Activated naive CD4-positive, alpha-beta T cell treated with anti-CD3 and anti-CD28 coated beads for 36 hours (primary cell): ENCODE measurements at regions not wholly inside any gene's neighbourhood (a gene's known extent, or its start where the extent isn't known, plus 50 kb on each side); places are given as distances from the start of the nearest gene placed in this dataset.

ENCODE experiments used
- CTCF ChIA-PET: fragments of 350-600 bp; sonication (Branson Sonifier 250); formaldehyde crosslinking; loops from one replicate; lab custom pipeline; 2021; ENCODE audit warnings: antibody characterized with exemption; lab: Charles Lee
- DNase-seq: peaks from one replicate; pipeline ENCODE4 v3.0.0-alpha.2; 2020
- H3K27ac Mint-ChIP-seq: one replicate; pipeline ENCODE4 v1.8.0; 2021; ENCODE audit warnings: mild to moderate bottlenecking, mixed read lengths
- H3K27me3 Mint-ChIP-seq: one replicate; pipeline ENCODE4 v1.8.0; 2021; ENCODE audit warnings: low read depth, mixed read lengths
- H3K36me3 Mint-ChIP-seq: one replicate; pipeline ENCODE4 v1.8.0; 2021; ENCODE audit warnings: low read depth, mixed read lengths
- H3K4me1 Mint-ChIP-seq: one replicate; pipeline ENCODE4 v1.8.0; 2021; ENCODE audit warnings: low read depth, mixed read lengths
- H3K4me3 Mint-ChIP-seq: one replicate; pipeline ENCODE4 v1.8.0; 2021; ENCODE audit warnings: mild to moderate bottlenecking, moderate library complexity, mixed read lengths
- H3K9me3 Mint-ChIP-seq: one replicate; pipeline ENCODE4 v1.8.0; 2021; ENCODE audit warnings: mixed read lengths
- intact Hi-C: fragments of 100-400 bp; cut with micrococcal nuclease; formaldehyde crosslinking; loops from one replicate; pipeline ENCODE4 v1.15.1; 2023

GRCh38 chr1:218625393-218625792, 280.3 kb downstream of the TGFB2 start:
- H3K4me3 Mint-ChIP-seq: no peak overlapping the region
- CTCF ChIA-PET: no interaction called here
- no peaks in the 10 kb centered on the region for H3K27me3 Mint-ChIP-seq
- intact Hi-C loops: no loop called here
- no peaks in the 10 kb centered on the region for H3K4me1 Mint-ChIP-seq
- H3K27ac Mint-ChIP-seq: no peak overlapping the region
- no peaks in the 10 kb centered on the region for H3K36me3 Mint-ChIP-seq
- peaks cover 13% of the 10 kb centered on the region for H3K9me3 Mint-ChIP-seq
- no peak for DNase-seq

DNA sequence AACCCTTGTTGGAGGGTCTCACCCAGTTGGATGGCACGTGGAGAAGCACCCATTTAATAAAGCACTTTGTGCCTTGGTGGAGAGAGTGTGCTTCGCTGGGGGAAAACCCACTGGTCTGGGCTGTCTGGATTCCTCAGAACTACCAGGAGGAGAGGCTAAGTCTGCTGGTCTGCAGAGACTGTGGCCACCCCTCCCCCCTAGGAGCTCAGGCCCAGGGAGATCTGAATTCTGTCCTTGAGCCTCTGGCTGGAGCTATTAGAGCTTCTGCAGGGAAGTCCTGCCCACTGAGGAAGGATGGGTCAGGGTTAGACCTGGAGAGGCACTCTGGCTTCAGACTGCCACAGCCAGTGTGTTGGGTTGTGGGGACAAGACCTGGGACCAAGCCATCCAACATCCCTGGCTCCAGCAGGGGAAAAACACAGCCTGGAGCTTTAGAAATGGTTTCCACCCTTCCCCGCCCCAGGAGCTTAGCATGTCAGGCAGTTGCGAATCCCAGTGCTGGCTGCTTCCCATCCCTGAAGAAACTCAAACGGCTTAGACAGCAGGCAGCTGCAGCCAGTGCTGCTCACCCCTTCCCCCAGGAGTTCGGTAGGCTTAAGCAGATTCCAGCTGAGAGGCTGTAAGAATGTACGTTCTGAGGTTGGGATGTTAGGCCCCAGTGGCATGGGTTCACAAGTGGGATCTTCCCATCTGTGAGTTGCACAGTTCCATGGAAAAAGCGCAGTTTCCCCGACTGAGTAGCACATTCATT, 288.3 kb downstream of the TGFB2 start:
- no peaks in the 10 kb centered on the region for H3K27me3 Mint-ChIP-seq
- H3K27ac Mint-ChIP-seq: no peak overlapping the region
- H3K9me3 Mint-ChIP-seq: peaks cover 24% of the 10 kb centered on the region
- no peaks in the 10 kb centered on the region for H3K4me1 Mint-ChIP-seq
- intact Hi-C loops: no loop called here
- no peak for DNase-seq
- CTCF ChIA-PET: no interaction called here
- H3K36me3 Mint-ChIP-seq: no peaks in the 10 kb centered on the region
- no peak overlapping the region for H3K4me3 Mint-ChIP-seq

DNA sequence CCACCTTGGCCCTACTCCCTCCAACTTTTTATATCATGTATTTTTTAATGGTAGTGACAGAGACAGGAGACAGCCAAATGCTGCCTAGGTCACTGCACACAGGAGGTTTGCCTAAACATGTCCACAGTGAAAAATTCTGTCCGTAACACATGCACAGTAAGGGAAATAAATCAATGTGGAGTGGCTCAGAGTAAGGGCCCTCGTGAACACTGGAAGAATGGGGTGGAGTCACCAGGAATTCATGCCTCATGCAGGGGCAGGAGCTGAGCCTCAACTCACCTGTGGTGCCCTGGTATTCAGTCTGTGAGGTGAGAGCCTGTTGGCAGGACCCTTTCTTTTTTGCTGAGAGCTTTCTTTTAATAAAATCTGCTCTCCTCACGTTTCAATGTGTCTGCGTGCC, 289.1 kb downstream of the TGFB2 start:
- intact Hi-C loops: no loop called here
- no peaks in the 10 kb centered on the region for H3K36me3 Mint-ChIP-seq
- H3K27me3 Mint-ChIP-seq: no peaks in the 10 kb centered on the region
- H3K4me1 Mint-ChIP-seq: no peaks in the 10 kb centered on the region
- DNase-seq: no peak
- H3K9me3 Mint-ChIP-seq: peaks cover 21% of the 10 kb centered on the region
- no peak overlapping the region for H3K4me3 Mint-ChIP-seq
- no peak overlapping the region for H3K27ac Mint-ChIP-seq
- CTCF ChIA-PET: no interaction called here

DNA sequence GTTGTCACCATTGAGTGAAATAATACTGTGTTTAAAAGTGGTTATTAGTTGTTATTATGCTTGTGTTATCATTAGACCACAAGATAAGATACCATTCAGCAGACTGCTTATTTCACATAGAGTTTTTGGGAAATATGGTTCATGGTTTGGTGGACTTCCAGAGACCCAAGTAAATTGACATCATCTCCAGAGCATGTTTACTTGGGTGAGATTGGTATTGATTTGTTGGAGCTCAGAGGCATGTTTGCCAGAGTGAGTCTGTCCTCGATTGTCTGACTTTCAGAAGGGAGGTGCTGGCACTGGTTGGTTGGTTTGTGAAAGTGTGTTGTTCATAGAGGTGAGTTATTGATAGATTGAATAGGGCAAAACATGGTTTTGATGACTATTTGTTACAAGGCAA, 291.4 kb downstream of the TGFB2 start:
- CTCF ChIA-PET: no interaction called here
- Mint-ChIP-seq H3K27me3 (no peaks in the 10 kb centered on the region), H3K9me3 (peaks cover 9% of the 10 kb centered on the region), H3K4me1 (no peaks in the 10 kb centered on the region), H3K4me3 (no peak overlapping the region), H3K36me3 (no peaks in the 10 kb centered on the region), H3K27ac (no peak overlapping the region)
- intact Hi-C loops: no loop called here
- DNase-seq: no peak

GRCh38 chr1:218640173-218640572, 295.0 kb downstream of the TGFB2 start:
- intact Hi-C loops: no loop called here
- H3K36me3 Mint-ChIP-seq: no peaks in the 10 kb centered on the region
- H3K27ac Mint-ChIP-seq: no peak overlapping the region
- no peak for DNase-seq
- no peaks in the 10 kb centered on the region for H3K9me3 Mint-ChIP-seq
- H3K27me3 Mint-ChIP-seq: no peaks in the 10 kb centered on the region
- CTCF ChIA-PET: no interaction called here
- H3K4me3 Mint-ChIP-seq: no peak overlapping the region
- no peaks in the 10 kb centered on the region for H3K4me1 Mint-ChIP-seq

DNA sequence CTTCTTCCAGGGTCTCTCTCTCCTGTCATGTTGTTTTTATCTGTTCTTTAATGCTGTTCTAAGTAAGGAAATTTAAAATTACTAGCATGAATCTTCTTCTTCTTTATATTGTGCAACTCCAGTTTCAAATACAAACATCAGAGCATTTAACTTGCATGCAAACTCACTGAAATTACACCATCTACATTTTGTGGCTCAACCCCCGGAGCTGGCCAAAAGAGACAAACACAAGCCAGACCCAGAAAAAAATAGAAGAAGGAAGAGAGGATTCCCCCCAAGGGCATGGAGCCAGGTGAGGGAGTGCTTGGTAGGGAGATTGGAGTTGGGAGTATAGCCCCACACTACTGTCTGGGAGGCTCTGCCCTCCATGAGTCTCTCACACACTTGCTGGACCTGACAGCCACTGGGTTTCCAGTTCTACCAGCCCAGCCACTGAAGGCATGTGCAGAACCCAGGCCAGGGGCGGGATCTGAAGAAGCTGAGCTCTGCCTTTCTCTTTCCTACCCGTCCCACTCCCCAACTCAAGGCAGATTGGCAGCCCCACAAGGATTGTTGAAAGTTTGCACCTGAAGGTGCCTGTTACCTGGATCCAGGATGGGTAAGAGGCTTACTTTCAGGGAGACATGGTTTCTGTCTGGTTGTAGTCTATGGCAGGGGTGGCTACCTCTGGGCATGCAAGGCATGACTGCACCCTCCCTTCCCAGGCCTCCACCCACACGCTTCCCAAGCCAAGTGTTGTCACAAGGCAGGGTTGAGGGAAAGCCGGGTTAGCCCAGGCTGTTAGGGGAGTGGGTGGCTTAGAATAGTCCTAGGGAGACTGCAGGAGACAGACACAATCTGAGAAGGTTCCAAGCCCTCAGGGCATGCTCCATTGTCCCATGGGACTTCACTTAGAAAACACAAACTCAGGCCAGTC, 297.2 kb downstream of the TGFB2 start:
- Mint-ChIP-seq H3K4me1 (no peaks in the 10 kb centered on the region), H3K9me3 (no peaks in the 10 kb centered on the region), H3K36me3 (no peaks in the 10 kb centered on the region), H3K4me3 (no peak overlapping the region), H3K27ac (no peak overlapping the region), H3K27me3 (no peaks in the 10 kb centered on the region)
- intact Hi-C loops: no loop called here
- CTCF ChIA-PET: no interaction called here
- DNase-seq: no peak

DNA sequence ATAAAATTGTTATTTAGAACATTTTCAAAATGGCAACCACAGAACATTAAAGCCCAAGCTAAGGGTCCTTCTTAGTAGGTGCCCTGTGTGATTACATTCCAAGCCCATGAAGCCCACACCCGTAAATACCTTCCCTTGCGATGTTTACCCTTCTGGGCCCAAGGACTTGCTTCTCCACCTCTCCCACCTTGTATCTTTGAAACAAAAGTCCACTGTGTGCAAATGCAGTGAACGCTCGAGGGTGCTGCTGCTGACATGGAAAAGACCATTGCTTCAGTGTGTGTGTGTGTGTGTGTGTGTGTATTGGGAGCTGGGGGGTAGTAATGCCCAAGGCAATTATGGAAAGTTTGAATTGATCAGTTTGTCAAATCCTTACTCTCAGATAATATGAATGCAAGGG, 298.1 kb downstream of the TGFB2 start:
- no peak overlapping the region for H3K27ac Mint-ChIP-seq
- H3K4me3 Mint-ChIP-seq: no peak overlapping the region
- H3K36me3 Mint-ChIP-seq: no peaks in the 10 kb centered on the region
- CTCF ChIA-PET: no interaction called here
- no peak for DNase-seq
- intact Hi-C loops: no loop called here
- H3K4me1 Mint-ChIP-seq: no peaks in the 10 kb centered on the region
- H3K27me3 Mint-ChIP-seq: no peaks in the 10 kb centered on the region
- no peaks in the 10 kb centered on the region for H3K9me3 Mint-ChIP-seq

- no peak overlapping the region for H3K4me3 Mint-ChIP-seq
- no peaks in the 10 kb centered on the region for H3K9me3 Mint-ChIP-seq
- H3K4me1 Mint-ChIP-seq: no peaks in the 10 kb centered on the region
- intact Hi-C loops: no loop called here
- no peak for DNase-seq
- no peaks in the 10 kb centered on the region for H3K27me3 Mint-ChIP-seq
- H3K27ac Mint-ChIP-seq: no peak overlapping the region
- CTCF ChIA-PET: no interaction called here
- no peaks in the 10 kb centered on the region for H3K36me3 Mint-ChIP-seq
These were observed 298.8 kb downstream of the TGFB2 start for GRCh38 chr1:218643926-218644325.

DNA sequence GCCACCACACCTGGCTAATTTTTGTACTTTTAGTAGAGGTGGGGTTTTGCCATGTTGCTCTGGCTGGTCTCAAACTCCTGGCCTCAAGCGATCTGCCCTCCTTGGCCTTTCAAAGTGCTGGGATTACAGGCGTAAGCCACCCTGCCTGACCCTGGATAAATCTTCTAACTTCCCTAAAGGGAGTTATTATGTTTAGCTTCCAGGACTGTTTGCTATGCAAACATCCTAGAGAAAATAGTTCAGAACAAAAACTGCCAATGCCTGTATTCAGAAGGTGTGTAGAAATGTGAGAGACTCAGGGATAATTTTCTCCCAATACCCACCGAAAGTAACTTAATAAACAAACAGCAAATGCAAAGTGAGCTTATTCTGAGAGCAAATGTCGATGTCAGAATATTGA, 301.2 kb downstream of the TGFB2 start:
- CTCF ChIA-PET: no interaction called here
- Mint-ChIP-seq H3K27ac (no peak overlapping the region), H3K36me3 (no peaks in the 10 kb centered on the region), H3K27me3 (no peaks in the 10 kb centered on the region), H3K9me3 (no peaks in the 10 kb centered on the region), H3K4me1 (no peaks in the 10 kb centered on the region), H3K4me3 (no peak overlapping the region)
- intact Hi-C loops: no loop called here
- no peak for DNase-seq

DNA sequence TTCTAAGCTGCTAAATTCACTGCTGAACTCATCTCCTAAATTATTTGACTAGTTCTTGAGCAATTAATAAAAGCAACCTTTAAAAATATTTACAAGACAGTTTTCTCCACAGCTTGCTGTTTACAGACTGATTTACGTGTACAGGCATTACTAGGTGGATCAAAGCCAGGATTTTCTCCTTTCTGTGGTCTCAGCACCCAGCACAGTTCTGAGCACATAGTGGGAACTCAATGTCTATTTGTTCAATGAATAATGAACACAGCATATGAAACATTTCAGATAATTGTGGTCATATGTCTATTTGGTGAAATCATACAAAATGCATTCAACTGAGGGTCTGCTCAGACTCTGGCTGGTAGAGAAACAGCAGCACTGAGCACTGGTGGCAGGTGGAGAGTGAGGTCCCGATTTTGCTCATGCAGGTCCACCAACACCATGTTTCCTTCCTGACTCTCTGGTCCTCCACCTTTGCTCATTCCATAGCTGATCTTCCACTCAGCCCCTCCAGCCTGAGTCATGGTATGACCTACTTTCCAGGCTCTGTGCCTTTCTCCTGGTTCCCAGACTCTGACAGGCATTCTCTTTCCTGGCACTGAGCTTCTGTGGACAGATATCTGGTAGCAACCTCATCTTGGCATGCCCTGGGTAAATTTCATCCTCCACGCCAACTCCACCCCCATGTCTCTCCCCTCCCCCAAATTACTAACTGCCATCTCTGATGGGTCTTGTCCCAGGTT, 311.3 kb downstream of the TGFB2 start:
- no peaks in the 10 kb centered on the region for H3K4me1 Mint-ChIP-seq
- H3K27ac Mint-ChIP-seq: no peak overlapping the region
- CTCF ChIA-PET: no interaction called here
- intact Hi-C loops: no loop called here
- no peaks in the 10 kb centered on the region for H3K9me3 Mint-ChIP-seq
- peaks cover 2% of the 10 kb centered on the region for H3K27me3 Mint-ChIP-seq
- DNase-seq: no peak
- H3K4me3 Mint-ChIP-seq: no peak overlapping the region
- H3K36me3 Mint-ChIP-seq: no peaks in the 10 kb centered on the region

DNA sequence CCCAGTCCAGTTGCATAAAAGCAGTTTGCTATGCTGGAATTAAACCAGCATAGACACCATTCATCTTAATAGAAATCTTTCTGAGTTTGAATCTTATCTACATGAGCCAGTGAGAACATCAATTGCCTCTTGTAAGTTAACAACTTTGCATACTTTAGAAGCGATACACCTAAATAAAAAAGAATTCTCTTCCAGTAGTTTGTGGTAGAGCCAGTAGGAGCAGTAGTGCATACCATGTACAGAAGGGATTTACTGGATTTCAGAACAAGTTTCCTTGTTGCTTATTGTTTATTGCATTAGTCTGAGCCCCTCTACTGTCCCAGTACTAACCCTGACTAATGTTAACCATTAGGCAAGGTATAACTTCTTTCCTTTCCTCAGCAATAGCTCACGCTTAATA, 313.1 kb downstream of the TGFB2 start:
- CTCF ChIA-PET: no interaction called here
- DNase-seq: no peak
- intact Hi-C loops: no loop called here
- H3K27me3 Mint-ChIP-seq: peaks cover 2% of the 10 kb centered on the region
- no peak overlapping the region for H3K27ac Mint-ChIP-seq
- no peak overlapping the region for H3K4me3 Mint-ChIP-seq
- H3K4me1 Mint-ChIP-seq: no peaks in the 10 kb centered on the region
- H3K36me3 Mint-ChIP-seq: no peaks in the 10 kb centered on the region
- no peaks in the 10 kb centered on the region for H3K9me3 Mint-ChIP-seq

DNA sequence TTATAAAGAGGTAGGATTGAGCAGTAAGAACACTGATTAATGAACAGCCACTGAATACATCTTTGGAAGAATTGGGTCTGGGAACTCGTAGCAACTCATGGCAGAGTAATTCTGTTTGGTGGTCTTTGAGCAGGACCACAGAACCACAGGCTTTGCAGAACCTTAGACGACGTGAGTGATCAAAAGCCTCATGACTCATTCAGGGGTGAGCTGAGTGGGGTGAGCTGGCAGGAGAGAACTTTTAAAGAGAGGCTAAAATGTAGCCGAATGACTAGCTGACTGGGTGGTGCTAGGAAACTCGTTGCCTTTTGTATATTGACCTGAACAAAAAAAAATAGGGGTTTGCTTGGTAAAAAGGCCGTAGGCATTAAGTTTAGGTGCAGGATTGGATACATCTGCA, 313.8 kb downstream of the TGFB2 start:
- intact Hi-C loops: no loop called here
- peaks cover 2% of the 10 kb centered on the region for H3K27me3 Mint-ChIP-seq
- no peak overlapping the region for H3K4me3 Mint-ChIP-seq
- no peak for DNase-seq
- CTCF ChIA-PET: no interaction called here
- no peaks in the 10 kb centered on the region for H3K36me3 Mint-ChIP-seq
- H3K4me1 Mint-ChIP-seq: no peaks in the 10 kb centered on the region
- H3K27ac Mint-ChIP-seq: no peak overlapping the region
- H3K9me3 Mint-ChIP-seq: no peaks in the 10 kb centered on the region
